GM19463 (cell line): ENCODE measurements at regions not wholly inside any gene's neighbourhood (a gene's known extent, or its start where the extent isn't known, plus 50 kb on each side); places are given as distances from the start of the nearest gene placed in this dataset.
"Not testable (repeated sequence)": the region's sequence is repeated elsewhere in the genome, so short reads cannot be mapped to it uniquely, and the experiment has no call there.

Experiments used
- ATAC-seq: cut with Tn5 transposase; IDR thresholded peaks from one replicate; pipeline ENCODE4 v1.9.1; 2021; ENCODE audit warnings: mild to moderate bottlenecking, moderate library complexity; ENCODE audit not compliant: unreplicated experiment

GRCh38 chr5:7202846-7203245 lies 193.1 kb upstream of the ADCY2 start:
- no peak for ATAC-seq

DNA sequence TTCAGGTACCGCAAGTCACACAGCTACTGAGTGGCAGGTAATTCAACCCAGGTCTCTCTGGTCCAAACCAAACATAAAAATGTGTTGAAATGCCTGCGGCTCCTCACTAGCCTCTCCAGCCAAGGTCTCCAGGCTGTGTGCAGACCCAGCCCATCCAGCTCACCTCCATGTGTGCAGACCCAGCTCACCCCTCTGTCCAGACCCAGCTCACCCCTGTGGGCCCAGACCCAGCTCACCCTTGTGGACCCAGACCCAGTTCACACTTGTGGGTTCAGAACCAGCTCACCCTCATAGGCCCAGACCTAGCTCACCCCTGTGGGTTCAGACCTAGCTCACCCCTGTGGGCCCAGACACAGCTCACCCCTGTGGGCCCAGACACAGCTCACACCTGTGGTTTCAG lies 188.0 kb upstream of the ADCY2 start:
- ATAC-seq, result no peak

DNA sequence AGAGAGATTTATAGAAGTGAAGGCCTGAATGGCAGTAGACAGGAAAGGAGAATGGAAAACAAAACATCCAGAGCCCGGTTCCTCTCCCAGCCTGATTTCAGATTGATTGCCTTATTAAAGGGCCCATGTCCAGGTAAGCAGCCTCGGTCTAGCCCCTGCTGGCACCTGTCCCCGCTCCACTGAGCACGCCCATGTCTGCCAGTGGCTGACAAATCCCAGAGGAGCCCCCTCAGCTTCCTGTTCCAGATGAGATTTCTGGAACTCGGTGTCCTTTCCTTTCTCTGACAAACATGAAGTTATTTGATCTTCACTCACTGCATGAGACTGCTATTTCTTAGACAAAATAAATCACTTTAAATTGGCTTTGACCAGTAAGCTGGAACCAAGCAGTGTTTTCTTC lies 187.0 kb upstream of the ADCY2 start:
- no peak for ATAC-seq

DNA sequence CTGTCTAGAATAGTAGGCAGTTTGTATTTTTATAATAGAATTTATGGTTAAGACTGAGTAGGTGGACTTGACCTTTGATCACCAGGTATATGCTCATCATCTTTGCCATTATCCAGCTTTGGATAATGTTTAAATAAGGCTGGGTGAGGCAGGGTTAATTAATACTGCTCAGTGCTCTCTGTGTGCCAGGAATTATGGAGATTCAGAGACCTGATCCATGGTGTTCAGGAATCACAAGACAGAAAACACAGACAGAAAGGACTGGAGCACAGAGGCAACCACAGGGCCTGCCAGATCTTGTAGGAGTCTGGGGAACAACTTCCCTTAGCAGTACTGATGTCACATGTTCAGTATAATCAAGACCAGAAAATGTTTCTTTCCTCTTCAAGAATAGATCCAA lies 186.3 kb upstream of the ADCY2 start:
- ATAC-seq, result no peak

DNA sequence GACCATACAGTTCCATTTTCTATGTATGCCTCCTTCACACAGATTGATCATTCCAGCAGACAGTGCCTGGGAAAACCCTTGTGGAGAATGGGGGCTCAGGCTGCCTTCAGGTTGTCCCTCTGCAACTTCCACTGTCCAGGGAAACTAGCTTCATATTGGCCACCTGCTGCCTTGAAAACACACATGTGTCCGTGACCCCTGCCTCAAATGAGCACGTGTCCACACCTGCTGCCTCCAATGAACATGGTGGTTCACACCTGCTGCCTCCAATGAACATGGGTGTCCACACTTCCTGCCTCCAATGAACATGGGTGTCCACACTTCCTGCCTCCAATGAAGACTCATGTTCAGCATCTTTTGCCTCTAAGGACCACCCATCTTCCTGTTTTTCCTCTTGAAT lies 185.4 kb upstream of the ADCY2 start:
- ATAC-seq, result no peak

DNA sequence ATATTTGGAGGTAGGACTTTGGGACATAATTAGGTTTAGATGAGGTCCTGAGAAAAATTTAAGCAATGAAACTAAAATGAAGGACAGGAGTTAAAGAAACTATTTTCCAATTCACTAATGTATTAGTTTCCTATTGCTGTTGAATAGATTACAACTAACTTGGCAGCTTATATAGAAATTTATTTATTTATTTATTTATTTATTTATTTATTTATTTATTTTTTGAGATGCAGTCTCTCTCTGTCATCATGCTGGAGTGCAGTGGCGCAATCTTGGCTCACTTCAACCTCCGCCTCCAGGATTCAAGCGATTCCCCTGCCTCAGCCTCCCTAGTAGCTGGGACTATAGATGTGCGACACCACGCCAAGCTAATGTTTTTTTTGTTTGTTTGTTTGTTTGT lies 182.4 kb upstream of the ADCY2 start:
- no peak for ATAC-seq

DNA sequence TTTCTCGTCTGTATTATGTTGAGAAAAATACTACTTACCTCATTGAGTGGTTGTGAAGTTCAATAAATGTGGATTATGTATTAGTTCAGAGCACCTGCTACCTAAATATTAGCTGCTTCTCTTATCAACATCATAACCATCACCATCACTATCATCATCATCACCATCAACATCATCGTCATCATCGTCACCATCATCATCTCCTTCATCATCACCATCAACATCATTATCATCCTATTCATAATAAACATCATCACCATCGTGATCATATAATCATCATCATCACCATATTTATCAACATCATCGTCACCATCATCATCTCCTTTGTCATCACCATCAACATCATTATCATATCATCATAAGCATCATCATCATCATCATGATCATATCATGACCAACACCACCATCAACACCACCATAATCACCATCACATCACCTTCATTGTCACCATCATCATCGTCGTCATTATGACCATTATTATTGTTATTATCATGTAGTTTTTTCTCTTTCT lies 181.0 kb upstream of the ADCY2 start:
- ATAC-seq, result no peak

- no peak for ATAC-seq
Observed at GRCh38 chr5:7218141-7218540, 177.8 kb upstream of the ADCY2 start.

DNA sequence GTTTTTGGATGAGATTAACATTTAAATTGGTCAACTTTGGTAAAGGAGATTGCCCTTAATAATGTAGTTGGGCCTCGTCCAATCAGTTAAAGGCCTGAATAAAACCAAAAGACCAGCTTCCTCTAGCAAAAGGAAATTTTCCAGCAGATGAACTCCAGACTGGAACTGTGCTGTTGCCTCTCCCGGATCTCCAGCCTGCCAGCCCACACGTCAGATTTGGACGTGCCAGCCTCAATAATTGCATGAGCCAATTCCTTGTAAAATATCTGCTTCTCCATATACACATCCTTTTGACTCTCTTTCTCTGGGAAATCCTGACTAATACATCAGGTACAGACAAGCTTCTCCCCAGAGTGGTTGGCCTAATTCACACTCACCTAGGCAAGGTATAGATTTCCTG lies 175.8 kb upstream of the ADCY2 start:
- ATAC-seq, result no peak

- ATAC-seq, result no peak
Observed at GRCh38 chr5:7221041-7221440, 174.9 kb upstream of the ADCY2 start.

DNA sequence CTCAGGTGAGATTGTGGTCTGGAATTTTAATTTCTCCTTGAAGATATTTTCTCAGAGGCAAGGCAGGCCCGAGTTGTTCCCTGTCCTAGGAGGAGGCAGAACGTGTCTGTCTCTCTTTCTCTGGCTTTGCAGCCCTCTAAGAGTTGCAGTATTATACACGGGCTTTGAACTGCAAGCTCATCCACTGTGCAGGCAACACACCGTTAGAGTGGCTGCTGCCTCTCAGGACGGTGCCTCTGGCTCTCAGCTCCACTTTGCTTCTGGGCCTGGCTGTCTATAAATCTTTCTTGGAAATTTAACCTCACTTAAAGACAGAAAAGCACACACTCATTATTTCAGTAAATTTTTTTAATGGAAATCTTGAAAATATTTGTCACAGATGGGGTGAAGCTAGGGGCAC lies 170.1 kb upstream of the ADCY2 start:
- no peak for ATAC-seq

DNA sequence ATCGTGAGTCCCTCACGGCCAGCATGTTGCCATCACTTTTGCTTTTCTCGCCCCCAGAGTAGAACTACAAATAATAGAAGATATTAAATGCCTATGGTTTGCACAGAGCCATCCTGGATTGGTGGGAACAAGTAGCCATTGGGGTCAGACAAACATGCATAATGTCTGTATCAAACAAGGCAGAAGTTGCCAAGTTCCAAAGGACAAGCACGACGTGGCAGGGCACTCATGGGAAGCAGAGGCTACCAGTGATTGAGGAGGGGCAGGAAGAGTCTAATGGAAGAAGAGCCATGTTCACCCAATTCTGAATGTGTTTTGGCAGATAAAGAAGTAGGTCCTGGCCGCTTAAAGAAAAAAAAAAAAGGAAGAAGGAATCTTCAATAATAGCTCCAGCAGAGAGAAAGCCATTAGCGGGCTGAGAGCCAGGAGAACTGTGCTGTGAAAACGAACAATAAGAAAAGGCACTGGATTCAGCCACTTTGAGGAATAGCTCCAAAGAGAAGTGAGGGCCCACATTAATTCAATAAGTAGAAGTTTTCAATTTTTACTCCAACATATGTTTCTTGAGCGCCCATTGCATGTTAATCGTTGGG lies 153.7 kb upstream of the ADCY2 start:
- no peak for ATAC-seq

- no peak for ATAC-seq
Observed at GRCh38 chr5:7244208-7244607, 151.7 kb upstream of the ADCY2 start.

GRCh38 chr5:7245121-7245651 lies 150.8 kb upstream of the ADCY2 start:
- no peak for ATAC-seq

GRCh38 chr5:7246287-7246686 lies 149.7 kb upstream of the ADCY2 start:
- ATAC-seq, result no peak

DNA sequence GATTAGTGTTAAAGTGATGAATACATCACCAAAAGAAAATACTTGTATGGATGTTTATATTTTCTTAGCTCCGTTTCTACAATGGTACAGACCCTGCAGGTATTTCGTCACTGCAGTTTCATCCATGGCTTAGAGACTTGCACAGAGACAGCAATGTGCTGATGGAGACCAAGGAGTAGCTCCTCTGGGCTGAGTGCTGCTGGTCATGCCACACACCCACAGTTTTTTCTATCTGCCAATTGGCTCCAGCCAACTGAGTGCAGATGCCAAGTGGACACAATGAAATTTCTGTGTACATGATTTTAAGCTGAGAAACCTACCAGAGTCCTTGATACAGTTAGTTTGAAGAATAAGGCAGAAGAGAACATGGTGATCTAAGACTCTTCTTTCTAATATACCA lies 145.9 kb upstream of the ADCY2 start:
- ATAC-seq, result no peak

DNA sequence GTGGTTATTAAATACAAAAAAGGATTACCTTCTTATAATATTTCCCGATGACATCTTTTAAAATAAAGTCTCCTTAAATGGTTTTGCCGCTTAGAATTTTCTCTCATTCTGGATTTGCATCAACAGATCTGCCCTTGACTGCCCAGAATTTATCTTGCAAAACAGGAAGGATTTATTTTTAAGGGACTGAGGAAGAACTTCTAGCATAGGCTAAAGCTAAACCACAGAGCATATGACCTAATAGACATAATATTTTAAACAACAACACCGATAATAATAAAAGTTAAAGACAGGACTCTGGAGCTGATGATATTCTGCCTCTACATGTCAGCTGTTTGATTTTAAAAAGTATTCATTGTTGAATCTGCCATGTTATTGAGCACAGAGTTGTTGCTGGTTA lies 145.3 kb upstream of the ADCY2 start:
- ATAC-seq, result no peak

- ATAC-seq, result no peak
Observed at GRCh38 chr5:7251132-7251531, 144.8 kb upstream of the ADCY2 start.

DNA sequence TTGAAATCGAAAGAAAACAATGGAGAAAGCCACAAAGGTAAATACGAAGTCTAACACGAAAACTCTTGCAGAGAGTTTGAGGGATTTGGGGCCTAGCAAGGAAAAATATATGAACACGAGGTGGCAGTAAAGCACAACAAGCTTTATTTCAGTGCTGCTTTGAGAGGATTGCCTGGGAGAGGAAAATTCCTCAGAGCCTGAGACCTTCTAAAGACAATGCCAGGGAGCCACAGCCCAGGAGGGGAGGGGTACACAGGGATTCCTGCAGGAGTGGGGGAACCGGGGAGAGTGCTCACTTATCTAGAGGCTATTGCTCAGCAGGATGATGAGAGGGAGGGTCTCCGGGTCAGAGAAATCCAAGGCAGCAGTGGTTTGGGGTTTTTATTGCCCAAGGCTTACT lies 134.9 kb upstream of the ADCY2 start:
- no peak for ATAC-seq

- no peak for ATAC-seq
Observed at GRCh38 chr5:7261900-7262299, 134.0 kb upstream of the ADCY2 start.

DNA sequence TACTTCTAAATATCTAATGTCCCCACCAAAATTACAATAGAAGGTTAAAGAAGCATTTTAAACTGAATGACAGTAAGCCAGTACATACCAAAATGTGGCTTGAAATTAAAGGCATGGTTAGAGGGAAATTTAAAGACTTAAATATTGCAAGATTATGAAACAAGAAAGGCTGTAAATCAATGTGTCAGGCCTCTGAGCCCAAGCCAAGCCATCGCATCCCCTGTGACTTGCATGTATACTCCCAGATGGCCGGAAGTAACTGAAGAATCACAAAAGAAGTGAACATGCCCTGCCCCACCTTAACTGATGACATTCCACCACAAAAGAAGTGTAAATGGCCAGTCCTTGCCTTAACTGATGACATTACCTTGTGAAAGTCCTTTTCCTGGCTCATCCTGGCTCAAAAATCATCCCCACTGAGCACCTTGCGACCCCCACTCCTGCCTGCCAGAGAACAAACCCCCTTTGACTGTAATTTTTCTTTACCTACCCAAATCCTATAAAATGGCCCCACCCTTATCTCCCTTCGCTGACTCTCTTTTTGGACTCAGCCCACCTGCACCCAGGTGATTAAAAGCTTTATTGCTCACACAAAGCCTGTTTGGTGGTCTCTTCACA lies 132.4 kb upstream of the ADCY2 start:
- ATAC-seq, result not testable (repeated sequence)

DNA sequence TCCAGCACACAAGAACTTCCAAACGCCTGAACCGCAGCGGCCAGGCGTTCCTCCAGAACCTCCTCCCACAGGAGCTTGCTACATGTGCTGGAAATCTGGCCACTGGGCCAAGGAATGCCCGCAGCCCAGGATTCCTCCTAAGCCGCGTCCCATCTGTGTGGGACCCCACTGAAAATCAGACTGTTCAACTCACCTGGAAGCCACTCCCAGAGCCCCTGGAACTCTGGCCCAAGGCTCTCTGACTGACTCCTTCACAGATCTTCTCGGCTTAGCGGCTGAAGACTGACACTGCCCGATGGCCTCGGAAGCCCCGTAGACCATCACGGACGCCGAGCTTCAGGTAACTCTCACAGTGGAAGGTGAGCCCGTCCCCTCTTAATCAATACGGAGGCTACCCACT lies 130.2 kb upstream of the ADCY2 start:
- not testable (repeated sequence) for ATAC-seq

- not testable (repeated sequence) for ATAC-seq
Observed at GRCh38 chr5:7268722-7269121, 127.2 kb upstream of the ADCY2 start.
